OCI-LY3 (cell line): ENCODE measurements at regions not wholly inside any gene's neighbourhood (a gene's known extent, or its start where the extent isn't known, plus 50 kb on each side); places are given as distances from the start of the nearest gene placed in this dataset.

Experiments used
- H2AFZ ChIP-seq: fragments of 200-600, 300-600 bp; shearing (Covaris generic); 2 replicates; pipeline ENCODE4 v1.6.0; 2014; ENCODE audit warnings: antibody characterized with exemption, low read depth, low read length
- H3K27ac ChIP-seq: fragments of 200-600, 300-600 bp; sonication (generic); 2 replicates; pipeline ENCODE4 v1.5.1; 2014; ENCODE audit warnings: mild to moderate bottlenecking, low read length, moderate library complexity, mixed read lengths
- H3K27me3 ChIP-seq: fragments of 200-600, 300-600 bp; sonication (generic); 2 replicates; pipeline ENCODE4 v1.6.1; 2014; ENCODE audit warnings: low read depth, low read length, mixed read lengths
- H3K36me3 ChIP-seq: fragments of 200-600, 300-600 bp; sonication (generic); replicated peaks from 2 replicates; pipeline ENCODE3; 2014; ENCODE audit warnings: low read depth, low read length, mixed read lengths
- H3K4me1 ChIP-seq: fragments of 300-600, 200-600 bp; sonication (generic); 2 replicates; pipeline ENCODE4 v1.6.1; 2014; ENCODE audit warnings: low read length, mixed read lengths
- H3K4me2 ChIP-seq: fragments of 200-600, 300-600 bp; sonication (generic); 2 replicates; pipeline ENCODE4 v1.6.1; 2014; ENCODE audit warnings: low read length, mixed read lengths
- H3K4me3 ChIP-seq: fragments of 300-600, 200-600 bp; sonication (generic); 2 replicates; pipeline ENCODE4 v1.5.1; 2014; ENCODE audit warnings: antibody characterized with exemption, mild to moderate bottlenecking, low read length, moderate library complexity
- H3K79me2 ChIP-seq: fragments of 300-600, 200-600 bp; shearing (Covaris generic); 2 replicates; pipeline ENCODE4 v1.6.1; 2014; ENCODE audit warnings: mild to moderate bottlenecking, low read length, mixed read lengths
- H3K9ac ChIP-seq: fragments of 300-600, 200-600 bp; shearing (Covaris generic); 2 replicates; pipeline ENCODE4 v1.6.0; 2014; ENCODE audit warnings: mild to moderate bottlenecking, low read length, moderate library complexity
- H3K9me3 ChIP-seq: fragments of 200-600, 300-600 bp; shearing (Covaris generic); 2 replicates; pipeline ENCODE4 v1.6.1; 2014; ENCODE audit warnings: low read length, mixed read lengths; ENCODE audit not compliant: insufficient read depth
- H4K20me1 ChIP-seq: fragments of 200-600, 300-600 bp; sonication (generic); 2 replicates; pipeline ENCODE4 v1.6.1; 2016; ENCODE audit warnings: low read length, mixed read lengths; ENCODE audit not compliant: insufficient read depth
- EZH2phosphoT487 ChIP-seq: fragments of 200-600 bp; shearing (Covaris generic); IDR thresholded peaks from 2 replicates; pipeline ENCODE4 v1.6.1; 2018; ENCODE audit warnings: antibody characterized with exemption, mixed run types, low read depth
- TF ChIP-seq, protein P1 (sequence below): fragments of 200-600, 300-600 bp; sonication (generic); IDR thresholded peaks from 2 replicates; pipeline ENCODE4 v1.5.1; 2014; ENCODE audit warnings: antibody characterized with exemption, low read length, low read depth

DNA sequence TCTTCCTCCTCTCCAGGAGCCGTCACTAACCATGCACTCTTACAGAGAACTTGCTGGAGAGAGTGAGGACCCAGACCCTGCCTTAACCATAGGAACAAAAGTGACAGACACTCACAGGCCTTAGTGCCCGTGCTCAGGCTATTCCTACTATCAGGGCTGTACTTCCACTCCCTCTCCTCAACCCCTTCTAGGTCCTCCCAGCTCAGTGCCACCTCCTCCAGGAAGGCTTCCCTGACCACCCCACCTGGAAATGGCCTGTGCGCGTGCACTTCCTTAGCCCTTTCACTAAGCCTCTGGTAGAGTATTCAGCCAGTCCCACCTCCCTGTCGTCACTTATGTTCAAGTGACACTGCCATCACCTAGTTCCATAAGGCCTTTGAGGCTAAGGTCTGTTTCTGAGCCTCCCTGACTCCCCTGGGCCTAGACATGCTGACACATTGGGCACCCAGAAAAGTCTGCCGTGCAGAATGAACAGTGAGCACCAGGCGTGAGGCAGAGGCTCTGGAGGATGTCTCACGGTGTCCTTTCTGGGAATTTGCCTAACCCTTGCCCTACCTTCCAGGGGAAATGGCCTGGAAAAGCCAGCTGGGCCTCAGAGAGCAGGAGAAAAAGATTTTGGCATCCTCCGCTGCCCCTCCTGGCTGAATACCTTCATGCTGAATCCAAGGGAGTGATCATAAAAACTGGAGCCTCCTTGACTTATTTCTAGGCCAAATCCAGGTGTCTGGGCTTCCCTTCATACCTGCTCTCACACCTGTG is 108.6 kb upstream of the SMAD3 start:
- Histone ChIP-seq H3K4me1 (peaks cover 9% of the 10 kb centered on the region), H3K4me2 (no peak overlapping the region), H3K27ac (no peak overlapping the region), H3K27me3 (peaks cover 59% of the 10 kb centered on the region), H2AFZ (no peak overlapping the region), H3K9me3 (no peaks in the 10 kb centered on the region), H4K20me1 (no peaks in the 10 kb centered on the region), H3K36me3 (no peaks in the 10 kb centered on the region), H3K79me2 (no peaks in the 10 kb centered on the region), H3K4me3 (no peak overlapping the region), H3K9ac (no peak overlapping the region)
- TF ChIP-seq, protein P1, sequence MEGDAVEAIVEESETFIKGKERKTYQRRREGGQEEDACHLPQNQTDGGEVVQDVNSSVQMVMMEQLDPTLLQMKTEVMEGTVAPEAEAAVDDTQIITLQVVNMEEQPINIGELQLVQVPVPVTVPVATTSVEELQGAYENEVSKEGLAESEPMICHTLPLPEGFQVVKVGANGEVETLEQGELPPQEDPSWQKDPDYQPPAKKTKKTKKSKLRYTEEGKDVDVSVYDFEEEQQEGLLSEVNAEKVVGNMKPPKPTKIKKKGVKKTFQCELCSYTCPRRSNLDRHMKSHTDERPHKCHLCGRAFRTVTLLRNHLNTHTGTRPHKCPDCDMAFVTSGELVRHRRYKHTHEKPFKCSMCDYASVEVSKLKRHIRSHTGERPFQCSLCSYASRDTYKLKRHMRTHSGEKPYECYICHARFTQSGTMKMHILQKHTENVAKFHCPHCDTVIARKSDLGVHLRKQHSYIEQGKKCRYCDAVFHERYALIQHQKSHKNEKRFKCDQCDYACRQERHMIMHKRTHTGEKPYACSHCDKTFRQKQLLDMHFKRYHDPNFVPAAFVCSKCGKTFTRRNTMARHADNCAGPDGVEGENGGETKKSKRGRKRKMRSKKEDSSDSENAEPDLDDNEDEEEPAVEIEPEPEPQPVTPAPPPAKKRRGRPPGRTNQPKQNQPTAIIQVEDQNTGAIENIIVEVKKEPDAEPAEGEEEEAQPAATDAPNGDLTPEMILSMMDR: no peak

- no peak for TF ChIP-seq EZH2phosphoT487
- TF ChIP-seq, protein P1: no peak
- H3K27ac ChIP-seq: no peak overlapping the region
- peaks cover 54% of the 10 kb centered on the region for H3K27me3 ChIP-seq
- no peaks in the 10 kb centered on the region for H3K36me3 ChIP-seq
- H3K4me1 ChIP-seq: peaks cover 4% of the 10 kb centered on the region; the same call in 1 of the 2 replicates
- H2AFZ ChIP-seq: no peak overlapping the region
- H4K20me1 ChIP-seq: no peaks in the 10 kb centered on the region
- no peaks in the 10 kb centered on the region for H3K9me3 ChIP-seq
- H3K4me2 ChIP-seq: no peak overlapping the region
- no peak overlapping the region for H3K4me3 ChIP-seq
- H3K79me2 ChIP-seq: no peaks in the 10 kb centered on the region
- H3K9ac ChIP-seq: no peak overlapping the region
Measured at GRCh38 chr15:66957431-66957720, 108.0 kb upstream of the SMAD3 start.

- H3K4me2 ChIP-seq: no peak overlapping the region
- no peaks in the 10 kb centered on the region for H4K20me1 ChIP-seq
- no peaks in the 10 kb centered on the region for H3K9me3 ChIP-seq
- H3K36me3 ChIP-seq: no peaks in the 10 kb centered on the region
- no peak overlapping the region for H2AFZ ChIP-seq
- H3K27me3 ChIP-seq: peaks cover 38% of the 10 kb centered on the region
- peaks cover 3% of the 10 kb centered on the region; the same call in 1 of the 2 replicates for H3K4me1 ChIP-seq
- no peak overlapping the region for H3K27ac ChIP-seq
- TF ChIP-seq, protein P1: no peak
- no peak for TF ChIP-seq EZH2phosphoT487
- H3K9ac ChIP-seq: no peak overlapping the region
- H3K79me2 ChIP-seq: no peaks in the 10 kb centered on the region
- no peak overlapping the region for H3K4me3 ChIP-seq
Measured at GRCh38 chr15:66959066-66959465, 106.3 kb upstream of the SMAD3 start.

- TF ChIP-seq, protein P1: no peak
- no peak for TF ChIP-seq EZH2phosphoT487
- no peaks in the 10 kb centered on the region for H3K36me3 ChIP-seq
- no peak overlapping the region for H3K9ac ChIP-seq
- H3K27ac ChIP-seq: no peak overlapping the region
- H2AFZ ChIP-seq: no peak overlapping the region
- H3K79me2 ChIP-seq: no peaks in the 10 kb centered on the region
- no peak overlapping the region for H3K4me2 ChIP-seq
- H3K4me3 ChIP-seq: no peak overlapping the region
- peaks cover 31% of the 10 kb centered on the region for H3K27me3 ChIP-seq
- H4K20me1 ChIP-seq: no peaks in the 10 kb centered on the region
- no peaks in the 10 kb centered on the region for H3K9me3 ChIP-seq
- H3K4me1 ChIP-seq: peaks cover 3% of the 10 kb centered on the region; the same call in 1 of the 2 replicates
Measured at GRCh38 chr15:66959875-66960274, 105.5 kb upstream of the SMAD3 start.
